Uterus (tissue), 3 donors: ENCODE measurements at regions not wholly inside any gene's neighbourhood (a gene's known extent, or its start where the extent isn't known, plus 50 kb on each side); places are given as distances from the start of the nearest gene placed in this dataset.

ENCODE experiments used
- DNase-seq, 2 donors: peaks; one replicate each; pipeline ENCODE4 v3.0.0-alpha.2; 2019 to 2020
- H3K27ac ChIP-seq, 2 donors: fragments of 200-600 bp; sonication (generic); 1 replicate in 1 of 2; 2 replicates in 1 of 2; pipeline ENCODE4 v1.5.1; 2016 to 2018
- H3K27me3 ChIP-seq, 2 donors: fragments of 200-600 bp; sonication (generic); one replicate each; pipeline ENCODE4 v1.5.1; 2018 to 2019; ENCODE audit warnings: control low read depth in 1 of 2
- H3K36me3 ChIP-seq, 2 donors: fragments of 200-600 bp; sonication (generic); one replicate each; pipeline ENCODE4 v1.5.1; 2019; ENCODE audit warnings: control low read depth in 1 of 2
- H3K4me1 ChIP-seq, 2 donors: fragments of 200-600 bp; sonication (generic); one replicate each; pipeline ENCODE4 v1.5.1; 2018 to 2019; ENCODE audit warnings: control low read depth in 1 of 2
- H3K4me3 ChIP-seq, 2 donors: fragments of 200-600 bp; sonication (generic); 1 replicate in 1 of 2; 2 replicates in 1 of 2; pipeline ENCODE4 v1.5.1; 2018 to 2019; ENCODE audit warnings: mild to moderate bottlenecking in 1 of 2
- H3K9me3 ChIP-seq, 2 donors: fragments of 200-600 bp; sonication (generic); one replicate each; pipeline ENCODE4 v1.5.1; 2019; ENCODE audit warnings: control low read depth in 1 of 2
- POLR2A ChIP-seq, 2 donors: fragments of 450-650 bp; IDR thresholded peaks; one replicate each; pipeline ENCODE4 v1.6.1; 2016; ENCODE audit warnings: antibody characterized with exemption in 2 of 2, mild to moderate bottlenecking in 1 of 2, moderate library complexity in 1 of 2
- intact Hi-C: fragments of 100-400 bp; cut with DNase I; formaldehyde crosslinking; loops from one replicate; pipeline ENCODE4 v1.15.1; 2023; ENCODE audit warnings: low total_unique reads
- TF ChIP-seq, protein P1 (sequence below), 4 experiments: fragments of 200-600 bp in 2 of 4; fragments of 450-650 bp in 2 of 4; sonication (generic) in 2 of 4; IDR thresholded peaks; one replicate each; pipeline ENCODE4 v1.5.1; 2016 to 2019; ENCODE audit warnings: antibody characterized with exemption in 4 of 4, mild to moderate bottlenecking in 2 of 4, moderate library complexity in 1 of 4
- donor health status: DM: yes; HTN: yes; CAD: no.

DNA sequence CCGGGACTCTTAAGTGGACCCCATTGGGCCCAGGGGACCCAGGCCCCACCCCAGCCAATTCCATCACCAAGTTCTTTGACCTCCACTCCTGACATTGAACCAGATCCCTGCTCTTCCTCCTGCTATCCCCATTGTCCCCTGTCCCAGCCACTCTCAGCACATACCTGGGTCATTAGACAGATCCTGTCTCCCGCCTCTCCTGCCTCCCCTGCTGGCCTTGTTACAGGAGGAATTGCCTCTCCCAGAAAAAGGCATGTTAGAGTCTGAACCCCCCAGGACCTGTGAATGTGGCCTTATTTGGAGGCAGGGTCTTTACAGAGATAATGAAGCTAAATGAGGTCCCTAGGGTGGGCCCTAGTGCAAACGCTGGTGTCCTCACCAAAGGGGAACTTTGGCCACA lies 301.9 kb downstream of the NPHP4 start:
- DNase-seq: no peak
- TF ChIP-seq POLR2A (IDR thresholded peaks at IDR 0.05): no peak
- TF ChIP-seq, protein P1, sequence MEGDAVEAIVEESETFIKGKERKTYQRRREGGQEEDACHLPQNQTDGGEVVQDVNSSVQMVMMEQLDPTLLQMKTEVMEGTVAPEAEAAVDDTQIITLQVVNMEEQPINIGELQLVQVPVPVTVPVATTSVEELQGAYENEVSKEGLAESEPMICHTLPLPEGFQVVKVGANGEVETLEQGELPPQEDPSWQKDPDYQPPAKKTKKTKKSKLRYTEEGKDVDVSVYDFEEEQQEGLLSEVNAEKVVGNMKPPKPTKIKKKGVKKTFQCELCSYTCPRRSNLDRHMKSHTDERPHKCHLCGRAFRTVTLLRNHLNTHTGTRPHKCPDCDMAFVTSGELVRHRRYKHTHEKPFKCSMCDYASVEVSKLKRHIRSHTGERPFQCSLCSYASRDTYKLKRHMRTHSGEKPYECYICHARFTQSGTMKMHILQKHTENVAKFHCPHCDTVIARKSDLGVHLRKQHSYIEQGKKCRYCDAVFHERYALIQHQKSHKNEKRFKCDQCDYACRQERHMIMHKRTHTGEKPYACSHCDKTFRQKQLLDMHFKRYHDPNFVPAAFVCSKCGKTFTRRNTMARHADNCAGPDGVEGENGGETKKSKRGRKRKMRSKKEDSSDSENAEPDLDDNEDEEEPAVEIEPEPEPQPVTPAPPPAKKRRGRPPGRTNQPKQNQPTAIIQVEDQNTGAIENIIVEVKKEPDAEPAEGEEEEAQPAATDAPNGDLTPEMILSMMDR (IDR thresholded peaks at IDR 0.05): no peak
- Histone ChIP-seq H3K27ac (no peak overlapping the region), H3K4me3 (no peak overlapping the region), H3K27me3 (no peaks in the 10 kb centered on the region), H3K36me3 (no peaks in the 10 kb centered on the region), H3K9me3 (no peaks in the 10 kb centered on the region), H3K4me1 (no peaks in the 10 kb centered on the region)
- intact Hi-C loops: no loop called here

DNA sequence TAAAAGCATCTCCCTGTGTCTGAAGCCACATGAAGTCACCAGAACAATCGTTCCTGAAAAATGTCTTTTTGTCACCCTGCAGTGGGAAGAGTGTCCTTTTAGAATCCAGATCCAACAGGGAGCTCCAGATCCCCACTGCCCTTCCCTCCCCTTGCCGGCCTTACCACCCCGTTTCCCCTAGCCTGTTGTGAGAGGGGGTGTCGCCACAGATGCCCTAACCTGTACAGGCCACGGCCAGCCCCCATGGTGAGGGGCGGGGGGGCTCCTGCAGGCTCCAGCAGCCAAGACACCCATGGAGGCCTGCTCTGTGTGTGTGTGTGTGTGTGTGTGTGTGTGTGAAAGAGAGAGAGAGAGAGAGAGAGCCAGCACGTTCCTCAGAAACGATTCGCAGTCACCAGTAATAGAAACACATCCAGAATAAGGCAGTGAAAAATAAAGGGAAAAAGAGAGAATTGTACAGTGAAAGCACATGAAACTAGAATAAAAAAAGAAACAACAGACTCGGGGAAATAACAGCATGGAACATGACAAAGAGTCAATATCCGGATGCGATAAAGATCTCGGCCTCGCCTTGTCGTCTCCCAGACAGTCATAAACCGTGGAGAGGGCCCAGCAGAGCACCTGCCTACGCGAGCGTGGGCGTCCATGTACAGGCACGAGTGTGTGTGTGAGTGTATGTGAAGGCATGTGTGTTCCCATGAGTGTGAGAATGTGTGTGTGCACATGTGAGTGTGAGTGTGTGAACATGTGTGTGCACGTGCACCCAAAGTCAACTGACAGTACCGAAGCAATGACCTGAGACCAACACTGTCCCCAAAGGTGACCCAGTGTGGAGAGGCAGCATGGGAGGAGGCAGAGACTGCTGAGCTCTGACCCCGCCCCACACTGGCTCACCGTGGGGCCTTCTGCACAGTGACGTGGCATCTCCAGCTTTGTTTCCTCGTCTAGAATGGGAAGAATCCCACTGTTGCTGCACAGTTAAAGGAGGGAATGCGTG lies 303.8 kb downstream of the NPHP4 start:
- no peak for TF ChIP-seq POLR2A (IDR thresholded peaks at IDR 0.05)
- TF ChIP-seq, protein P1 (IDR thresholded peaks at IDR 0.05): no peak
- Histone ChIP-seq H3K27ac (no peak overlapping the region), H3K9me3 (no peaks in the 10 kb centered on the region), H3K36me3 (no peaks in the 10 kb centered on the region), H3K4me1 (no peaks in the 10 kb centered on the region), H3K27me3 (no peaks in the 10 kb centered on the region), H3K4me3 (no peak overlapping the region)
- intact Hi-C loops: no loop called here
- no peak for DNase-seq

DNA sequence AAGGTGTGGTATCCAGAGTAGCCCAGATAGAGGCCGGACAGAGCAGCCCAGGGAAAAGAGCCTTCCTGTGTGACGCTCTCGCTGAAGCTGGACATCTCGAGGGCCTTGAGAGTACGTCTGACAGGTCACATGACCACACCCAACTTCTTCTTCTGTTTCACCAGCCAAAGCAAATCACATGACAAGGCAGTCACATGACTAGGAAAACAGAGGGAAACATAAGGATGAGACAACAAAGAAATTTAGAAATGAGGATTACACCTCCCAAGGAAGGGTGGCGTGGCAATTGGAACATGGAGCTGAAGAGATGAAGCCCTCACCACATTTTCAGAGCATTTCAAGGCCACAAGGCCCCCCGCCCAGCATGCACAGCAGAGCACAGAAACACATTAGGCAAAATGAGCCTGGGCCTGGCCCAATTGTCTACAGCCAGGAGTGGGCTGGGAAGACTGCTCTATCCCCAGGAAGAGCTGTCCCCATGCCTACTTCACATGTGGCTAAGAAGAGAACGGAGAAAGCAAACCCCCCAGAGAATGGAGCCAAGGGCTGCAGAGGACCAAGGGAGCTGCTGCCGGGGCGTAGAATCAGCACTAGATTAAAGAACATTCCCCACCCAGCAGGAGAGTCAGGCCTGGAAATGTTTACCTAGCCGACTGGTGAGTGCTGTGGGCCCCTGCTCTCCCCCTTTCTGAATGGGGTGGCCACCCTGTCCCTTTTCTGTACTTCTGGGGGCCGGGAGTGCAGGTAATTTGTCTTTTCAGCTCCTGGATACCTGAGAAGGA lies 305.1 kb downstream of the NPHP4 start:
- intact Hi-C loops: no loop called here

DNA sequence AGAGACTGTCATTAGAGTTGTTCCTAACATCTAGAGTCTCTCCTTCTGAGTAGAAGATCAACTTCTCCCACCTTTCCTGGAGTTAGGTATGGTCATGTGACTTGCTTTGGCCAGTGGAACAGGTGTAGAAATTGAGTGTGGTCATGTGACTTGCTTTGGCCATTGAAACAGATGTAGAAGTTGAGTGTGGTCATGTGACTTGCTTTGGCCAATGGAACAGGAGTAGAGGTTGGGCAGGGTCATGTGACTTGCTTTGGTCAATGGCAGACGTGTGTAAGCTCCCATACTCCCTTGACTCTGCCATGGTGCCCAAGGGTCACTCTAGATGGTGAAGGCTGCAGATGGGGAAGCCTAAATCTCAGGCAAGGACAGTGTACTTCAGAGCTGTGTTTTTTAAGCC lies 306.0 kb downstream of the NPHP4 start:
- H3K27me3 ChIP-seq: no peaks in the 10 kb centered on the region

More for the DNA sequence above, 305.1 kb downstream of the NPHP4 start:
- no peak overlapping the region for H3K27ac ChIP-seq
- TF ChIP-seq, protein P1 (IDR thresholded peaks at IDR 0.05): no peak
- TF ChIP-seq POLR2A (IDR thresholded peaks at IDR 0.05): no peak
- no peaks in the 10 kb centered on the region for H3K9me3 ChIP-seq
- H3K4me1 ChIP-seq: no peaks in the 10 kb centered on the region
- H3K36me3 ChIP-seq: no peaks in the 10 kb centered on the region
- H3K4me3 ChIP-seq: no peak overlapping the region
- DNase-seq: no peak
- no peaks in the 10 kb centered on the region for H3K27me3 ChIP-seq

More for the DNA sequence above, 306.0 kb downstream of the NPHP4 start:
- no peaks in the 10 kb centered on the region for H3K36me3 ChIP-seq
- TF ChIP-seq POLR2A (IDR thresholded peaks at IDR 0.05): no peak
- TF ChIP-seq, protein P1 (IDR thresholded peaks at IDR 0.05): no peak
- intact Hi-C loops: no loop called here
- no peak overlapping the region for H3K27ac ChIP-seq
- no peaks in the 10 kb centered on the region for H3K4me1 ChIP-seq
- no peaks in the 10 kb centered on the region for H3K9me3 ChIP-seq
- no peak for DNase-seq
- no peak overlapping the region for H3K4me3 ChIP-seq
